ENCODE measurements at regions not wholly inside any gene's neighbourhood (a gene's known extent, or its start where the extent isn't known, plus 50 kb on each side); places are given as distances from the start of the nearest gene placed in this dataset.
A peak's percentile ranks its signal among the peaks of the same experiment; 100 is the strongest.

GRCh38 chr5:165594693-165595092 lies 2089.3 kb downstream of the MAT2B start:
- FAIRE-seq (no peak), ATAC-seq (no peak), DNase-seq (ENCODE audit: low spot score) (no peak)
- H3K9ac ChIP-seq (ENCODE audit: insufficient read depth, low read depth, low read length) = no peak overlapping the region
- in situ Hi-C loops (cut with HindIII; ENCODE audit: extremely low pct_ligation_motif_present, low pct_unique_long_range_greater_than_20kb) = no loop called here
- H2AFZ ChIP-seq (ENCODE audit: low read length) = no peak overlapping the region
- intact Hi-C loops (cut with micrococcal nuclease; ENCODE audit: unreplicated experiment) = no loop called here
- whole genome bisulfite sequencing (ENCODE audit: low lambda C conversion rate) = 0% methylated on average over 1 of the region's 1 CpG
- no TSS peak for BruUV-seq (replicated peaks)
- no peaks in the 10 kb centered on the region for H3K79me2 ChIP-seq (ENCODE audit: insufficient read depth, low read length)
- H3K4me2 ChIP-seq (ENCODE audit: low read depth, low read length) = no peak overlapping the region
- no peaks in the 10 kb centered on the region for H4K20me1 ChIP-seq (ENCODE audit: insufficient read depth, low read length)
- H3K27ac ChIP-seq (ENCODE audit: extremely low read length, insufficient read depth, low read length) = no peak overlapping the region
- H3K4me3 ChIP-seq (replicated peaks in 1 of 3; ENCODE audit: insufficient read depth in 1 of 3, low read depth in 2 of 3, low read length in 3 of 3) = no peak overlapping the region
- TF ChIP-seq YEATS4 (CRISPR knock-in tag; IDR thresholded peaks at IDR 0.05; ENCODE audit: borderline replicate concordance) (no peak), MLLT10 (CRISPR knock-in tag; IDR thresholded peaks at IDR 0.05) (no peak), ZNF12 (CRISPR knock-in tag; IDR thresholded peaks at IDR 0.05) (no peak), KDM4B (CRISPR knock-in tag; IDR thresholded peaks at IDR 0.05) (no peak), ZNF235 (CRISPR knock-in tag; IDR thresholded peaks at IDR 0.05; ENCODE audit: borderline replicate concordance) (no peak), CBX1 (IDR thresholded peaks at IDR 0.05; ENCODE audit: low read depth) (no peak), HNRNPL (IDR thresholded peaks at IDR 0.05; ENCODE audit: low read depth, low read length) (no peak), TP53 (CRISPR knock-in tag; conservative IDR thresholded peaks at IDR 0.05) (no peak)
- H3K36me3 ChIP-seq (replicated peaks in 1 of 2; ENCODE audit: control insufficient read depth in 1 of 2, insufficient read depth in 2 of 2, low read length in 2 of 2) = no peaks in the 10 kb centered on the region
- ChIA-PET CTCF (ENCODE audit: low intra/inter-chr PET ratio, low total read pairs) (no interaction called here), POLR2A (no interaction called here)
- H3K27me3 ChIP-seq (ENCODE audit: control insufficient read depth in 1 of 2, insufficient read depth in 2 of 2, low read length in 2 of 2) = no peaks in the 10 kb centered on the region
- no peaks in the 10 kb centered on the region for H3K4me1 ChIP-seq (ENCODE audit: insufficient read depth, low read length)
- H3K9me3 ChIP-seq (ENCODE audit: low read length) = peaks cover 64% of the 10 kb centered on the region

- no peaks in the 10 kb centered on the region for H3K36me3 ChIP-seq (replicated peaks in 1 of 2; ENCODE audit: control insufficient read depth in 1 of 2, insufficient read depth in 2 of 2, low read length in 2 of 2)
- H3K27me3 ChIP-seq (ENCODE audit: control insufficient read depth in 1 of 2, insufficient read depth in 2 of 2, low read length in 2 of 2) = no peaks in the 10 kb centered on the region
- ChIA-PET POLR2A (no interaction called here), CTCF (ENCODE audit: low intra/inter-chr PET ratio, low total read pairs) (no interaction called here)
- 0 out of 2 replicates have a peak, but pooled peaks have one; percentile 53 for TF ChIP-seq ZNF24 (IDR thresholded peaks at IDR 0.05)
- TF ChIP-seq ZNF20 (CRISPR knock-in tag; IDR thresholded peaks at IDR 0.05) = no peak
- no peak for TF ChIP-seq ZNF30 (CRISPR knock-in tag; IDR thresholded peaks at IDR 0.05)
- TF ChIP-seq ONECUT2 (CRISPR knock-in tag; IDR thresholded peaks at IDR 0.05) = no peak
- no peak for FAIRE-seq
- no peak for ATAC-seq
- no peak overlapping the region for H3K9ac ChIP-seq (ENCODE audit: insufficient read depth, low read depth, low read length)
- peaks cover 64% of the 10 kb centered on the region for H3K9me3 ChIP-seq (ENCODE audit: low read length)
- in situ Hi-C loops (cut with HindIII; ENCODE audit: extremely low pct_ligation_motif_present, low pct_unique_long_range_greater_than_20kb) = no loop called here
- H3K27ac ChIP-seq (ENCODE audit: extremely low read length, insufficient read depth, low read length) = no peak overlapping the region
- H4K20me1 ChIP-seq (ENCODE audit: insufficient read depth, low read length) = no peaks in the 10 kb centered on the region
- no peak overlapping the region for H2AFZ ChIP-seq (ENCODE audit: low read length)
- BruUV-seq (replicated peaks) = no TSS peak
- no peak overlapping the region for H3K4me2 ChIP-seq (ENCODE audit: low read depth, low read length)
- DNase-seq (ENCODE audit: low spot score) = no peak
- H3K4me3 ChIP-seq (replicated peaks in 1 of 3; ENCODE audit: insufficient read depth in 1 of 3, low read depth in 2 of 3, low read length in 3 of 3) = no peak overlapping the region
- intact Hi-C loops (cut with micrococcal nuclease; ENCODE audit: unreplicated experiment) = no loop called here
- H3K79me2 ChIP-seq (ENCODE audit: insufficient read depth, low read length) = no peaks in the 10 kb centered on the region
- 25% methylated on average over 8 of the region's 8 CpGs for whole genome bisulfite sequencing (ENCODE audit: low lambda C conversion rate)
- H3K4me1 ChIP-seq (ENCODE audit: insufficient read depth, low read length) = no peaks in the 10 kb centered on the region
These were observed 2097.1 kb downstream of the MAT2B start for GRCh38 chr5:165602529-165602928.
